ENCODE measurements at regions not wholly inside any gene's neighbourhood (a gene's known extent, or its start where the extent isn't known, plus 50 kb on each side); places are given as distances from the start of the nearest gene placed in this dataset.

DNA sequence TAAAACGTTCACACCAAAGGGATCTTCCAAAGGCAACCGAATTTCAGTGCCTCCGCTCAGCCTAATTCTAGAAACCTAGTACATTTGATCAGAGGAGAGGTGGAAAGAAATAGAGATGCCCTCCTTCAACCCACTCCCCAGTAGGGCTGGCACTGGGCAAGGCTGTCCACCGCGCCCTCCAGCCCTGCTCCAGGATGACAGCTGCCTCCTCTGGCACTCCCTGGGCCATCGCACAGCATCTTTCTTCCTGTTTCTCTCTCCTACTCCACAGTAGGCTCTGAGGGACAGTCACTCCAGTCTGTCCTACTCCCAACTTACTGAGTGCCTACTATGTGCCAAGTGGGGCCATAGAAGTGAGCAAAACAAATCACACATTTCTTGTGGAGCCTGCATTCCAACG, 226.2 kb downstream of the SKIDA1 start:
- TF ChIP-seq POU2F2 (IDR thresholded peaks at IDR 0.05; ENCODE audit: low read depth, low read length) (no peak), PAX5 (IDR thresholded peaks at IDR 0.05; ENCODE audit: insufficient read depth, low read length, severe bottlenecking) (no peak), POLR2AphosphoS5 (IDR thresholded peaks at IDR 0.05; ENCODE audit: low read depth, low read length) (no peak), POLR2A (IDR thresholded peaks at IDR 0.05; ENCODE audit: low read depth, low read length) (no peak), SPI1 (IDR thresholded peaks at IDR 0.05; ENCODE audit: low read depth, low read length) (no peak), TAF1 (IDR thresholded peaks at IDR 0.05; ENCODE audit: low read depth, low read length) (no peak)
- no peak for DNase-seq (ENCODE audit: insufficient read length, low spot score)
- no peak for FAIRE-seq

DNA sequence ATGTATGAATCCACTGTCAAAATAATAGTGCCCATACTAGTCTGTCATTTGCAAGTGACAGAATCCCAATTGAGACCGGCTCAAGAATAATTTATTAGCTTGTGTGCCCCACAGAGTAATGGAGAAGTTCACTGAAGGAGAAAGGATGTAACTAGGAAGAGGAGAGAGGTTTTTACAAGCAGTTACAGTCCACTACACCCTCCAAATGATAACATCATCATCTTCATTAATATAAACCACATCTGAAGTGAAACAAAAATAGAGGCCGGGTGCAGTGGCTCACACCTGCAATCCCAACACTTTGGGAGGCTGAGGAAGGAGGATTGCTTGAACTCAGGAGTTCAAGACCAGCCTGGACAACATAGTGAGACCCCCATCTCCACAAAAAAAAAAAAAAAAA, 226.8 kb downstream of the SKIDA1 start:
- FAIRE-seq (no peak), DNase-seq (ENCODE audit: insufficient read length, low spot score) (no peak)
- TF ChIP-seq PAX5 (IDR thresholded peaks at IDR 0.05; ENCODE audit: insufficient read depth, low read length, severe bottlenecking): no peak
- no peak for TF ChIP-seq POU2F2 (IDR thresholded peaks at IDR 0.05; ENCODE audit: low read depth, low read length)
- TF ChIP-seq POLR2A (IDR thresholded peaks at IDR 0.05; ENCODE audit: low read depth, low read length): no peak
- no peak for TF ChIP-seq SPI1 (IDR thresholded peaks at IDR 0.05; ENCODE audit: low read depth, low read length)
- no peak for TF ChIP-seq TAF1 (IDR thresholded peaks at IDR 0.05; ENCODE audit: low read depth, low read length)
- TF ChIP-seq POLR2AphosphoS5 (IDR thresholded peaks at IDR 0.05; ENCODE audit: low read depth, low read length): no peak

DNA sequence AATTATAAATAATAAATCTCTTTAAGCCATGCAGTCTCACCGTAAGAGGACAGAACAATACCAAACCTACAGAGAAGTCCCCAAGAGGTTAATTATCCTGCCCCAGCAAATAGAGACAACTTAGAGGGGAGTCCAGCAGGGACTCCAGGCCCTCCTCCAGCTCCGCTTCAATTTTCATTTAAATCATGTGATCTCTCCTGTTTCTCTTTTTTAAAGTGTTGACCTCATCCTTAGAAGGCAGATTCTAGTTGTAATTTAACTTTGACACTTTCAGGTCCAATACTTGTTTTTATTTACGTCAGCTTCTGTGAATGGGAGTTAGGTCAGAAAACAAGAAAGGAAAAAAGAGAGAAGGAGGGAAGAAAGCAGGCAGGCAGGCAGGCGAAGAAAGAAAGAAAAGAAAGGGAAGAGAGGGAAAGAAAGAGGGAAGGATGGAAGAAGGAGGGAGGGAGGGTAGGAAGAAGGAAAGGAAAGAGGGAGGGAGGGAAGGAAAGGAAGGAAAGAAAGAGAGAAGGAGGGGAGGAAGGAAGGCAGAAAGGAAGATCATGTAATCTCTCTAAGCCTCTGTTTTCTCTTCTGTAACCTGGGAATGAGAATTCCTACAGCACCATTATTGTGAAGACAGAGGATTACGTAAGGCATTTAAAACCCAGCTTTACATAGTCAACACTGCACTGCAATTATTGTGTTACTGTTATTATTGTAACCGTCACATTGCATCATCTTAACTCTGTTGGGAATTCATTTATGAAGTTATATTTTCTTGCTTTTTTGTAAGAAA, 227.7 kb downstream of the SKIDA1 start:
- no peak for FAIRE-seq
- DNase-seq (ENCODE audit: insufficient read length, low spot score): no peak
- no peak for TF ChIP-seq TAF1 (IDR thresholded peaks at IDR 0.05; ENCODE audit: low read depth, low read length)

DNA sequence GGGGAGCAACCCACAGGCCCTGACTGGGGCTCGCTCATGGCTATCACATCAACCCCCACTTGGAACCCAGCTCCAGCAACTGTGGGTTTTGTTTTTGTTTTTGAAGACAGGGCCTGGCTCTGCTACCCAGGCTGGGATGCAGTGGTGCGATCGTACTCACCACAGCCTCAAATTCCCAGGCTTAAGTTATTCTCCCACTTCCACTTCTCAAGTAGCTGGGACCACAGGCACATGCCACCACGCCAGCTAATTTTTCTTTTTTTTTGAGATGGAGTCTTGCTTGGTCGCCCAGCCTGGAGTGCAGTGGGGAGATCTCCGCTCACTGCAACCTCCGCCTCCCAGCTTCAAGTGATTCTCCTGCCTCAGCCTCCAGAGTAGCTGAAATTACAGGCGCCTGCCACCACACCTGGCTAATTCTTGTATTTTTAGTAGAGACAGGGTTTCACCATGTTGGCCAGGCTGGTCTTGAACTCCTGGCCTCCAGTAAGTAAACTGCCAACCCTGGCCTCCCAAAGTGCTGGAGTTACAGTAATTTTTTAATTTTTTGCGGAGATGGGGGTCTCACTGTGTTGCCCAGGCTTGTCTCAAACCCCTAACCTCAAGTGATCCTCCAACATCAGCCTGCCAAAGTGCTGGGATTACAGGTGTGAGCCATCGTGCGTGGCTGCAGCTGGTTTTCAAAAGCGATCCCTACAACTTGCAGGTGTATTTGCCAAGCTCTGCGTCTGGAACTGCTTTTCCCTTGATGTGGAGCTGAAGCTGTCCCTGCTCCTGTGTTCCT, 228.7 kb downstream of the SKIDA1 start:
- FAIRE-seq (no peak), DNase-seq (ENCODE audit: insufficient read length, low spot score) (no peak)

GRCh38 chr10:21293518-21294356, 231.7 kb downstream of the SKIDA1 start:
- FAIRE-seq (no peak), DNase-seq (ENCODE audit: insufficient read length, low spot score) (no peak)
- TF ChIP-seq PAX5 (IDR thresholded peaks at IDR 0.05; ENCODE audit: insufficient read depth, low read length, severe bottlenecking) (no peak), TAF1 (IDR thresholded peaks at IDR 0.05; ENCODE audit: low read depth, low read length) (no peak), SPI1 (IDR thresholded peaks at IDR 0.05; ENCODE audit: low read depth, low read length) (no peak), POLR2A (IDR thresholded peaks at IDR 0.05; ENCODE audit: low read depth, low read length) (no peak), POLR2AphosphoS5 (IDR thresholded peaks at IDR 0.05; ENCODE audit: low read depth, low read length) (no peak), POU2F2 (IDR thresholded peaks at IDR 0.05; ENCODE audit: low read depth, low read length) (no peak)

More for the DNA sequence above, 228.7 kb downstream of the SKIDA1 start:
- TF ChIP-seq PAX5 (IDR thresholded peaks at IDR 0.05; ENCODE audit: insufficient read depth, low read length, severe bottlenecking) (no peak), TAF1 (IDR thresholded peaks at IDR 0.05; ENCODE audit: low read depth, low read length) (no peak), POLR2AphosphoS5 (IDR thresholded peaks at IDR 0.05; ENCODE audit: low read depth, low read length) (no peak), POLR2A (IDR thresholded peaks at IDR 0.05; ENCODE audit: low read depth, low read length) (no peak), POU2F2 (IDR thresholded peaks at IDR 0.05; ENCODE audit: low read depth, low read length) (no peak), SPI1 (IDR thresholded peaks at IDR 0.05; ENCODE audit: low read depth, low read length) (no peak)

GRCh38 chr10:21292763-21293517, 232.5 kb downstream of the SKIDA1 start:
- FAIRE-seq (no peak), DNase-seq (ENCODE audit: insufficient read length, low spot score) (no peak)
- TF ChIP-seq POLR2A (IDR thresholded peaks at IDR 0.05; ENCODE audit: low read depth, low read length) (no peak), POLR2AphosphoS5 (IDR thresholded peaks at IDR 0.05; ENCODE audit: low read depth, low read length) (no peak), POU2F2 (IDR thresholded peaks at IDR 0.05; ENCODE audit: low read depth, low read length) (no peak)

- FAIRE-seq: no peak
- TF ChIP-seq POU2F2 (IDR thresholded peaks at IDR 0.05; ENCODE audit: low read depth, low read length): no peak
- TF ChIP-seq TAF1 (IDR thresholded peaks at IDR 0.05; ENCODE audit: low read depth, low read length): no peak
- no peak for TF ChIP-seq PAX5 (IDR thresholded peaks at IDR 0.05; ENCODE audit: insufficient read depth, low read length, severe bottlenecking)
- TF ChIP-seq POLR2AphosphoS5 (IDR thresholded peaks at IDR 0.05; ENCODE audit: low read depth, low read length): no peak
- no peak for TF ChIP-seq POLR2A (IDR thresholded peaks at IDR 0.05; ENCODE audit: low read depth, low read length)
- no peak for TF ChIP-seq SPI1 (IDR thresholded peaks at IDR 0.05; ENCODE audit: low read depth, low read length)
- no peak for DNase-seq (ENCODE audit: insufficient read length, low spot score)
Measured at GRCh38 chr10:21290499-21291160, 234.9 kb downstream of the SKIDA1 start.

- no peak for TF ChIP-seq POU2F2 (IDR thresholded peaks at IDR 0.05; ENCODE audit: low read depth, low read length)
- no peak for TF ChIP-seq PAX5 (IDR thresholded peaks at IDR 0.05; ENCODE audit: insufficient read depth, low read length, severe bottlenecking)
- no peak for TF ChIP-seq SPI1 (IDR thresholded peaks at IDR 0.05; ENCODE audit: low read depth, low read length)
- TF ChIP-seq POLR2AphosphoS5 (IDR thresholded peaks at IDR 0.05; ENCODE audit: low read depth, low read length): no peak
- no peak for TF ChIP-seq TAF1 (IDR thresholded peaks at IDR 0.05; ENCODE audit: low read depth, low read length)
- TF ChIP-seq POLR2A (IDR thresholded peaks at IDR 0.05; ENCODE audit: low read depth, low read length): no peak
- FAIRE-seq (no peak), DNase-seq (ENCODE audit: insufficient read length, low spot score) (no peak)
Measured at GRCh38 chr10:21289961-21290360, 235.5 kb downstream of the SKIDA1 start.

All from GM12891 (cell line).